GM23338 (cell line): ENCODE measurements at regions not wholly inside any gene's neighbourhood (a gene's known extent, or its start where the extent isn't known, plus 50 kb on each side); places are given as distances from the start of the nearest gene placed in this dataset.

Experiments
- ATAC-seq: fragments of 200-7000 bp; cut with Tn5 transposase; 3 replicates; pipeline ENCODE4 v1.9.1; 2020
- DNase-seq: peaks from one replicate; pipeline ENCODE4 v3.0.0-alpha.2; 2015; ENCODE audit warnings: low spot score
- H2AFZ ChIP-seq: fragments of 200-600 bp; sonication (generic); 2 replicates; pipeline ENCODE4 v1.8.0; 2016; ENCODE audit warnings: antibody characterized with exemption, mild to moderate bottlenecking, moderate library complexity
- H3F3A ChIP-seq: fragments of 200-600 bp; sonication (generic); replicated peaks from 2 replicates; pipeline ENCODE4 v1.8.0; 2017; ENCODE audit warnings: antibody characterized with exemption, mixed run types, low read depth
- H3K27ac ChIP-seq: fragments of 200-600 bp; sonication (generic); 2 replicates; pipeline ENCODE4 v1.6.1; 2016; ENCODE audit warnings: low read depth
- H3K27me3 ChIP-seq: fragments of 200-600 bp; sonication (generic); 2 replicates; pipeline ENCODE4 v1.8.0; 2016; ENCODE audit warnings: mild to moderate bottlenecking, mixed run types, moderate library complexity; ENCODE audit not compliant: insufficient read depth
- H3K36me3 ChIP-seq: fragments of 200-600 bp; sonication (generic); 2 replicates; pipeline ENCODE4 v1.8.0; 2016; ENCODE audit warnings: mild to moderate bottlenecking; ENCODE audit not compliant: insufficient read depth
- H3K4me1 ChIP-seq: fragments of 200-600 bp; sonication (generic); 2 replicates; pipeline ENCODE4 v1.8.0; 2016; ENCODE audit warnings: mild to moderate bottlenecking, moderate library complexity; ENCODE audit not compliant: insufficient read depth
- H3K4me2 ChIP-seq: fragments of 200-600 bp; sonication (generic); 2 replicates; pipeline ENCODE4 v1.7.1; 2017; ENCODE audit warnings: mixed run types
- H3K4me3 ChIP-seq: fragments of 200-600 bp; sonication (generic); 2 replicates; pipeline ENCODE4 v1.6.1; 2016; ENCODE audit warnings: mixed run types
- H3K79me2 ChIP-seq: fragments of 200-600 bp; sonication (generic); replicated peaks from 2 replicates; pipeline ENCODE4 v1.8.0; 2017; ENCODE audit warnings: mild to moderate bottlenecking; ENCODE audit not compliant: insufficient read depth
- H3K9me2 ChIP-seq: fragments of 200-600 bp; sonication (generic); 2 replicates; pipeline ENCODE4 v1.8.0; 2017; ENCODE audit not compliant: insufficient read depth
- H4K20me1 ChIP-seq: fragments of 200-600 bp; sonication (generic); replicated peaks from 2 replicates; pipeline ENCODE4 v1.8.0; 2017; ENCODE audit warnings: mild to moderate bottlenecking; ENCODE audit not compliant: insufficient read depth
- H3K27ac Mint-ChIP-seq: 2 replicates; pipeline ENCODE4 v1.8.0; 2020; ENCODE audit warnings: inconsistent platforms, mild to moderate bottlenecking, moderate library complexity, mixed read lengths
- H3K27me3 Mint-ChIP-seq: 3 replicates; pipeline ENCODE4 v1.8.0; 2022; ENCODE audit warnings: low read depth, mild to moderate bottlenecking, moderate library complexity, mixed read lengths, inconsistent platforms; ENCODE audit not compliant: insufficient read depth, poor library complexity
- H3K36me3 Mint-ChIP-seq: 3 replicates; pipeline ENCODE4 v1.8.0; 2021; ENCODE audit warnings: low read depth, mild to moderate bottlenecking, inconsistent platforms, moderate library complexity, mixed read lengths
- H3K4me1 Mint-ChIP-seq: 3 replicates; pipeline ENCODE4 v1.8.0; 2020; ENCODE audit warnings: mild to moderate bottlenecking, inconsistent platforms, mixed read lengths
- H3K4me3 Mint-ChIP-seq: 3 replicates; pipeline ENCODE4 v1.8.0; 2021; ENCODE audit warnings: moderate library complexity, mild to moderate bottlenecking, inconsistent platforms, mixed read lengths
- H3K9me3 Mint-ChIP-seq: 3 replicates; pipeline ENCODE4 v1.8.0; 2020; ENCODE audit warnings: moderate library complexity, mild to moderate bottlenecking, inconsistent platforms, mixed read lengths
- CREB1 ChIP-seq: fragments of 250-450 bp; sonication (Bioruptor Pico); IDR thresholded peaks from 2 replicates; pipeline ENCODE4 v1.5.0; 2020; ENCODE audit warnings: low read depth, mild to moderate bottlenecking, moderate library complexity
- ETS1 ChIP-seq: IDR thresholded peaks from 2 replicates; pipeline ENCODE4 v1.6.1; 2016; ENCODE audit warnings: antibody characterized with exemption
- EZH2phosphoT487 ChIP-seq: fragments of 200-600 bp; sonication (generic); IDR thresholded peaks from one replicate; pipeline ENCODE4 v1.8.1; 2018; ENCODE audit warnings: antibody characterized with exemption; ENCODE audit not compliant: unreplicated experiment
- JUNB ChIP-seq: IDR thresholded peaks from one replicate; pipeline ENCODE4 v1.6.1; 2016; ENCODE audit warnings: antibody characterized with exemption; ENCODE audit not compliant: unreplicated experiment
- NANOG ChIP-seq: IDR thresholded peaks from 2 replicates; pipeline ENCODE4 v1.6.1; 2016; ENCODE audit warnings: antibody characterized with exemption, borderline replicate concordance
- POLR2AphosphoS5 ChIP-seq: IDR thresholded peaks from 2 replicates; pipeline ENCODE4 v1.6.1; 2016; ENCODE audit warnings: antibody characterized with exemption, low read depth
- STAT1 ChIP-seq: IDR thresholded peaks from one replicate; pipeline ENCODE4 v1.6.1; 2016; ENCODE audit warnings: antibody characterized with exemption; ENCODE audit not compliant: unreplicated experiment
- ZNF114 ChIP-seq: fragments of 250-450 bp; sonication (Bioruptor Pico); IDR thresholded peaks from 2 replicates; pipeline ENCODE4 v1.5.0; 2020; ENCODE audit warnings: mild to moderate bottlenecking, moderate library complexity
- ZNF331 ChIP-seq: fragments of 250-450 bp; sonication (Bioruptor Pico); IDR thresholded peaks from 2 replicates; pipeline ENCODE4 v1.5.0; 2020; ENCODE audit warnings: low read depth, mild to moderate bottlenecking, moderate library complexity
- TF ChIP-seq, protein P1 (sequence below), 2 experiments: fragments of 200-600 bp in 1 of 2; sonication (generic) in 1 of 2; conservative IDR thresholded peaks; 2 replicates each; pipeline versions ENCODE4 v1.5.1 to v1.6.1; 2016 to 2017; ENCODE audit warnings: antibody characterized with exemption in 2 of 2, low read depth in 2 of 2, mild to moderate bottlenecking in 2 of 2, moderate library complexity in 1 of 2
- TF ChIP-seq, protein P2 (sequence below): fragments of 250-450 bp; sonication (Bioruptor Pico); IDR thresholded peaks from 2 replicates; pipeline ENCODE4 v1.5.0; 2020; ENCODE audit warnings: mild to moderate bottlenecking, moderate library complexity

GRCh38 chr1:78787544-78787943 is 137.9 kb downstream of the IFI44 start:
- Mint-ChIP-seq H3K9me3 (no peaks in the 10 kb centered on the region), H3K4me1 (no peaks in the 10 kb centered on the region), H3K36me3 (no peaks in the 10 kb centered on the region), H3K27me3 (peaks cover 1% of the 10 kb centered on the region), H3K27ac (no peak overlapping the region), H3K4me3 (no peak overlapping the region)
- Histone ChIP-seq H3K79me2 (no peaks in the 10 kb centered on the region), H3K4me3 (no peak overlapping the region), H2AFZ (no peak overlapping the region), H3K27me3 (no peaks in the 10 kb centered on the region), H4K20me1 (no peaks in the 10 kb centered on the region), H3K4me1 (no peaks in the 10 kb centered on the region), H3K4me2 (no peak overlapping the region), H3K36me3 (no peaks in the 10 kb centered on the region), H3F3A (no peaks in the 10 kb centered on the region), H3K9me2 (no peaks in the 10 kb centered on the region), H3K27ac (no peak overlapping the region)
- TF ChIP-seq JUNB (no peak), CREB1 (no peak), POLR2AphosphoS5 (no peak)
- DNase-seq (no peak), ATAC-seq (no peak)

DNA sequence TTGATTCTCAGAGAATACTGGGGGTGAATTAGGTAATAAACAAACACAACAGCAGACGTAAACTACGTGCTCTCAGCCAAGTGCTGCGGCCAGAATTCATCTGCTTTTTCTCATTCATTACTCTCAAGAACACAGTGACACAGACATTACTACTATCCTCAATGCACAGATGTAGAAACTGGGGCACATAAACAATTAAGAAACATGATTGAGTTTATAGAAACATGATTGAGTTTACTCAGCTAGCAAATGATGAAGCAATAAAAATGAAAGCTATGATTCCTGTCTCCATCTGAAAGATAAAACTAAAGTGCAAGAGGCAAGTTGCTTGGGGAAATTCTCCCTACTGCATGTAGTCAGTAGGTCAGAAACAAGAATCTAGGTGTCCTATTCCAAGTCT is 140.5 kb downstream of the IFI44 start:
- H3K9me3 Mint-ChIP-seq, result no peaks in the 10 kb centered on the region
- no peak overlapping the region for H3K4me2 ChIP-seq
- peaks cover 1% of the 10 kb centered on the region for H3K27me3 Mint-ChIP-seq
- no peaks in the 10 kb centered on the region for H3K9me2 ChIP-seq
- H3K27me3 ChIP-seq, result no peaks in the 10 kb centered on the region
- H3K27ac Mint-ChIP-seq, result no peak overlapping the region
- H3K27ac ChIP-seq, result no peak overlapping the region
- TF ChIP-seq, protein P1, sequence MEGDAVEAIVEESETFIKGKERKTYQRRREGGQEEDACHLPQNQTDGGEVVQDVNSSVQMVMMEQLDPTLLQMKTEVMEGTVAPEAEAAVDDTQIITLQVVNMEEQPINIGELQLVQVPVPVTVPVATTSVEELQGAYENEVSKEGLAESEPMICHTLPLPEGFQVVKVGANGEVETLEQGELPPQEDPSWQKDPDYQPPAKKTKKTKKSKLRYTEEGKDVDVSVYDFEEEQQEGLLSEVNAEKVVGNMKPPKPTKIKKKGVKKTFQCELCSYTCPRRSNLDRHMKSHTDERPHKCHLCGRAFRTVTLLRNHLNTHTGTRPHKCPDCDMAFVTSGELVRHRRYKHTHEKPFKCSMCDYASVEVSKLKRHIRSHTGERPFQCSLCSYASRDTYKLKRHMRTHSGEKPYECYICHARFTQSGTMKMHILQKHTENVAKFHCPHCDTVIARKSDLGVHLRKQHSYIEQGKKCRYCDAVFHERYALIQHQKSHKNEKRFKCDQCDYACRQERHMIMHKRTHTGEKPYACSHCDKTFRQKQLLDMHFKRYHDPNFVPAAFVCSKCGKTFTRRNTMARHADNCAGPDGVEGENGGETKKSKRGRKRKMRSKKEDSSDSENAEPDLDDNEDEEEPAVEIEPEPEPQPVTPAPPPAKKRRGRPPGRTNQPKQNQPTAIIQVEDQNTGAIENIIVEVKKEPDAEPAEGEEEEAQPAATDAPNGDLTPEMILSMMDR (conservative IDR thresholded peaks at IDR 0.05; ENCODE audit: low read depth in 2 of 2), result no peak
- TF ChIP-seq, protein P2, sequence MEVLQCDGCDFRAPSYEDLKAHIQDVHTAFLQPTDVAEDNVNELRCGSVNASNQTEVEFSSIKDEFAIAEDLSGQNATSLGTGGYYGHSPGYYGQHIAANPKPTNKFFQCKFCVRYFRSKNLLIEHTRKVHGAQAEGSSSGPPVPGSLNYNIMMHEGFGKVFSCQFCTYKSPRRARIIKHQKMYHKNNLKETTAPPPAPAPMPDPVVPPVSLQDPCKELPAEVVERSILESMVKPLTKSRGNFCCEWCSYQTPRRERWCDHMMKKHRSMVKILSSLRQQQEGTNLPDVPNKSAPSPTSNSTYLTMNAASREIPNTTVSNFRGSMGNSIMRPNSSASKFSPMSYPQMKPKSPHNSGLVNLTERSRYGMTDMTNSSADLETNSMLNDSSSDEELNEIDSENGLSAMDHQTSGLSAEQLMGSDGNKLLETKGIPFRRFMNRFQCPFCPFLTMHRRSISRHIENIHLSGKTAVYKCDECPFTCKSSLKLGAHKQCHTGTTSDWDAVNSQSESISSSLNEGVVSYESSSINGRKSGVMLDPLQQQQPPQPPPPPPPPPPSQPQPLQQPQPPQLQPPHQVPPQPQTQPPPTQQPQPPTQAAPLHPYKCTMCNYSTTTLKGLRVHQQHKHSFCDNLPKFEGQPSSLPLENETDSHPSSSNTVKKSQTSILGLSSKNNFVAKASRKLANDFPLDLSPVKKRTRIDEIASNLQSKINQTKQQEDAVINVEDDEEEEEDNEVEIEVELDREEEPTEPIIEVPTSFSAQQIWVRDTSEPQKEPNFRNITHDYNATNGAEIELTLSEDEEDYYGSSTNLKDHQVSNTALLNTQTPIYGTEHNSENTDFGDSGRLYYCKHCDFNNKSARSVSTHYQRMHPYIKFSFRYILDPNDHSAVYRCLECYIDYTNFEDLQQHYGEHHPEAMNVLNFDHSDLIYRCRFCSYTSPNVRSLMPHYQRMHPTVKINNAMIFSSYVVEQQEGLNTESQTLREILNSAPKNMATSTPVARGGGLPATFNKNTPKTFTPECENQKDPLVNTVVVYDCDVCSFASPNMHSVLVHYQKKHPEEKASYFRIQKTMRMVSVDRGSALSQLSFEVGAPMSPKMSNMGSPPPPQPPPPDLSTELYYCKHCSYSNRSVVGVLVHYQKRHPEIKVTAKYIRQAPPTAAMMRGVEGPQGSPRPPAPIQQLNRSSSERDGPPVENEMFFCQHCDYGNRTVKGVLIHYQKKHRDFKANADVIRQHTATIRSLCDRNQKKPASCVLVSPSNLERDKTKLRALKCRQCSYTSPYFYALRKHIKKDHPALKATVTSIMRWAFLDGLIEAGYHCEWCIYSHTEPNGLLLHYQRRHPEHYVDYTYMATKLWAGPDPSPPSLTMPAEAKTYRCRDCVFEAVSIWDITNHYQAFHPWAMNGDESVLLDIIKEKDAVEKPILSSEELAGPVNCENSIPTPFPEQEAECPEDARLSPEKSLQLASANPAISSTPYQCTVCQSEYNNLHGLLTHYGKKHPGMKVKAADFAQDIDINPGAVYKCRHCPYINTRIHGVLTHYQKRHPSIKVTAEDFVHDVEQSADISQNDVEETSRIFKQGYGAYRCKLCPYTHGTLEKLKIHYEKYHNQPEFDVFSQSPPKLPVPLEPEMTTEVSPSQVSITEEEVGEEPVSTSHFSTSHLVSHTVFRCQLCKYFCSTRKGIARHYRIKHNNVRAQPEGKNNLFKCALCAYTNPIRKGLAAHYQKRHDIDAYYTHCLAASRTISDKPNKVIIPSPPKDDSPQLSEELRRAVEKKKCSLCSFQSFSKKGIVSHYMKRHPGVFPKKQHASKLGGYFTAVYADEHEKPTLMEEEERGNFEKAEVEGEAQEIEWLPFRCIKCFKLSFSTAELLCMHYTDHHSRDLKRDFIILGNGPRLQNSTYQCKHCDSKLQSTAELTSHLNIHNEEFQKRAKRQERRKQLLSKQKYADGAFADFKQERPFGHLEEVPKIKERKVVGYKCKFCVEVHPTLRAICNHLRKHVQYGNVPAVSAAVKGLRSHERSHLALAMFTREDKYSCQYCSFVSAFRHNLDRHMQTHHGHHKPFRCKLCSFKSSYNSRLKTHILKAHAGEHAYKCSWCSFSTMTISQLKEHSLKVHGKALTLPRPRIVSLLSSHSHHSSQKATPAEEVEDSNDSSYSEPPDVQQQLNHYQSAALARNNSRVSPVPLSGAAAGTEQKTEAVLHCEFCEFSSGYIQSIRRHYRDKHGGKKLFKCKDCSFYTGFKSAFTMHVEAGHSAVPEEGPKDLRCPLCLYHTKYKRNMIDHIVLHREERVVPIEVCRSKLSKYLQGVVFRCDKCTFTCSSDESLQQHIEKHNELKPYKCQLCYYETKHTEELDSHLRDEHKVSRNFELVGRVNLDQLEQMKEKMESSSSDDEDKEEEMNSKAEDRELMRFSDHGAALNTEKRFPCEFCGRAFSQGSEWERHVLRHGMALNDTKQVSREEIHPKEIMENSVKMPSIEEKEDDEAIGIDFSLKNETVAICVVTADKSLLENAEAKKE (CRISPR knock-in tag), result no peak
- no peak for TF ChIP-seq STAT1
- no peak for TF ChIP-seq ETS1
- no peak for TF ChIP-seq NANOG
- TF ChIP-seq ZNF331 (CRISPR knock-in tag), result no peak
- no peak for TF ChIP-seq EZH2phosphoT487
- no peak for TF ChIP-seq ZNF114 (CRISPR knock-in tag)
- no peak for TF ChIP-seq POLR2AphosphoS5
- TF ChIP-seq CREB1, result no peak
- no peaks in the 10 kb centered on the region for H4K20me1 ChIP-seq
- no peaks in the 10 kb centered on the region for H3F3A ChIP-seq
- no peaks in the 10 kb centered on the region for H3K36me3 ChIP-seq
- no peak for ATAC-seq
- H3K4me1 ChIP-seq, result no peaks in the 10 kb centered on the region
- H3K4me1 Mint-ChIP-seq, result no peaks in the 10 kb centered on the region
- H3K36me3 Mint-ChIP-seq, result no peaks in the 10 kb centered on the region
- no peak overlapping the region for H3K4me3 Mint-ChIP-seq
- H3K79me2 ChIP-seq, result no peaks in the 10 kb centered on the region
- no peak for DNase-seq
- H3K4me3 ChIP-seq, result no peak overlapping the region
- H2AFZ ChIP-seq, result no peak overlapping the region
